IPS-20b (cell line): ENCODE measurements at regions not wholly inside any gene's neighbourhood (a gene's known extent, or its start where the extent isn't known, plus 50 kb on each side); places are given as distances from the start of the nearest gene placed in this dataset.
"Not testable (repeated sequence)": the region's sequence is repeated elsewhere in the genome, so short reads cannot be mapped to it uniquely, and the experiment has no call there.

Source experiments
- H3K27ac ChIP-seq: one replicate; pipeline ENCODE4 v1.5.1; 2013; ENCODE audit warnings: low read length
- H3K27me3 ChIP-seq: 2 replicates; pipeline ENCODE4 v1.6.1; 2013; ENCODE audit warnings: mild to moderate bottlenecking, low read length, inconsistent platforms; ENCODE audit not compliant: insufficient read depth
- H3K36me3 ChIP-seq: 2 replicates; pipeline ENCODE4 v1.6.1; 2013; ENCODE audit warnings: low read depth, mild to moderate bottlenecking, inconsistent platforms, low read length, moderate library complexity; ENCODE audit not compliant: insufficient read depth
- H3K4me1 ChIP-seq: 2 replicates; pipeline ENCODE4 v1.6.1; 2013; ENCODE audit warnings: mild to moderate bottlenecking, control low read depth, inconsistent platforms, low read length, moderate library complexity; ENCODE audit not compliant: insufficient read depth
- H3K4me3 ChIP-seq: 2 replicates; pipeline ENCODE4 v1.5.1; 2013; ENCODE audit warnings: mild to moderate bottlenecking, low read length, inconsistent platforms
- H3K9ac ChIP-seq: 2 replicates; pipeline ENCODE4 v1.6.1; 2013; ENCODE audit warnings: low read depth, mild to moderate bottlenecking, inconsistent platforms, low read length, moderate library complexity
- H3K9me3 ChIP-seq: 2 replicates; pipeline ENCODE4 v1.6.1; 2013; ENCODE audit warnings: mild to moderate bottlenecking, low read depth, low read length, inconsistent platforms; ENCODE audit not compliant: insufficient read depth

DNA sequence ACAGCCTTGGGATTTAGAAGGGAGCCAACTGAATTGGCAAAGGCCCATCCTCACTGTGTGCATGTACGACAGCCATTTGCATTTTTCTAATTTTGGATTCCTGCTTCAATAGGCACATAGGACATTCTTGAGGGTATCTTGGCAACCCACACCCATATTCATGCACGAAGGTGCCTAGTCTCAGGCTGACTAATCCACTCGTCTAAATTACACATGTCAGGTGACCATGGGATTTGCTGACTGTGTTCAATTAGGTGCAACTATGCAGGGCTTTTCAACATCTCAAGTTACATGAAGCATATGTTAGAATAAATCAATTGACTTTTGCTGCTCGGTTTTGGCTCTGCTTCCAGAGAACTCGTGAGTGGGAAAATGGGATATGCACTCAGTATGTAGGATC, 249.7 kb downstream of the SP3 start:
- H3K27ac ChIP-seq = no peak overlapping the region
- no peaks in the 10 kb centered on the region for H3K36me3 ChIP-seq
- H3K27me3 ChIP-seq = no peaks in the 10 kb centered on the region
- H3K4me1 ChIP-seq = no peaks in the 10 kb centered on the region
- H3K4me3 ChIP-seq = no peak overlapping the region
- H3K9me3 ChIP-seq = no peaks in the 10 kb centered on the region
- H3K9ac ChIP-seq = no peak overlapping the region

GRCh38 chr2:173716458-173717052, 248.6 kb downstream of the SP3 start:
- Histone ChIP-seq H3K4me1 (no peaks in the 10 kb centered on the region), H3K9me3 (no peaks in the 10 kb centered on the region), H3K4me3 (no peak overlapping the region), H3K36me3 (no peaks in the 10 kb centered on the region), H3K9ac (no peak overlapping the region), H3K27me3 (no peaks in the 10 kb centered on the region), H3K27ac (no peak overlapping the region)

- no peak overlapping the region for H3K4me3 ChIP-seq
Measured at GRCh38 chr2:173719471-173719870, 245.7 kb downstream of the SP3 start.

DNA sequence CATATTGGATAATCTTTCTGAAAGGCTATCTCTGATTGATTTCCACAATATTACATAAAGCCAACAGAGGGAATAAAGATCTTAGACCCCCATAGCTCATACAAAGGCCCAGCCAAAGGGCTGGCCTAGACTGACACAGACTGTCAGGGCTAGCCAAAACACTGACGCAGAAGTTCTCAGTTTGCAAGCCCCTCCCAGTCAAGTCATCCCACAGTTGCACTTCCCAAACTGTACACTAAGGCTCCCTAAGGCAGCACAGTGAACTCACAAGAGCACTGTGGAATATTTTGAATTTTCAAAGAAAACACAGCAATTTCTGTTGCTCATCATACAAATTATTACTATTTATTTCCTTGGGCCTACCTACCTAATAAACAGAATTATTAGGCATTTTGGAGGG, 244.9 kb downstream of the SP3 start:
- no peak overlapping the region for H3K9ac ChIP-seq
- no peaks in the 10 kb centered on the region for H3K9me3 ChIP-seq
- H3K27me3 ChIP-seq = no peaks in the 10 kb centered on the region
- no peaks in the 10 kb centered on the region for H3K4me1 ChIP-seq
- no peak overlapping the region for H3K27ac ChIP-seq
- no peak overlapping the region for H3K4me3 ChIP-seq
- no peaks in the 10 kb centered on the region for H3K36me3 ChIP-seq

More at GRCh38 chr2:173719471-173719870, 245.7 kb downstream of the SP3 start:
- no peaks in the 10 kb centered on the region for H3K4me1 ChIP-seq
- no peaks in the 10 kb centered on the region for H3K9me3 ChIP-seq
- no peak overlapping the region for H3K27ac ChIP-seq
- H3K9ac ChIP-seq = no peak overlapping the region
- H3K36me3 ChIP-seq = no peaks in the 10 kb centered on the region
- H3K27me3 ChIP-seq = no peaks in the 10 kb centered on the region

- Histone ChIP-seq H3K36me3 (no peaks in the 10 kb centered on the region), H3K27ac (no peak overlapping the region), H3K9me3 (no peaks in the 10 kb centered on the region), H3K27me3 (no peaks in the 10 kb centered on the region), H3K9ac (no peak overlapping the region), H3K4me3 (no peak overlapping the region), H3K4me1 (no peaks in the 10 kb centered on the region)
Measured at GRCh38 chr2:173734797-173735196, 230.4 kb downstream of the SP3 start.

DNA sequence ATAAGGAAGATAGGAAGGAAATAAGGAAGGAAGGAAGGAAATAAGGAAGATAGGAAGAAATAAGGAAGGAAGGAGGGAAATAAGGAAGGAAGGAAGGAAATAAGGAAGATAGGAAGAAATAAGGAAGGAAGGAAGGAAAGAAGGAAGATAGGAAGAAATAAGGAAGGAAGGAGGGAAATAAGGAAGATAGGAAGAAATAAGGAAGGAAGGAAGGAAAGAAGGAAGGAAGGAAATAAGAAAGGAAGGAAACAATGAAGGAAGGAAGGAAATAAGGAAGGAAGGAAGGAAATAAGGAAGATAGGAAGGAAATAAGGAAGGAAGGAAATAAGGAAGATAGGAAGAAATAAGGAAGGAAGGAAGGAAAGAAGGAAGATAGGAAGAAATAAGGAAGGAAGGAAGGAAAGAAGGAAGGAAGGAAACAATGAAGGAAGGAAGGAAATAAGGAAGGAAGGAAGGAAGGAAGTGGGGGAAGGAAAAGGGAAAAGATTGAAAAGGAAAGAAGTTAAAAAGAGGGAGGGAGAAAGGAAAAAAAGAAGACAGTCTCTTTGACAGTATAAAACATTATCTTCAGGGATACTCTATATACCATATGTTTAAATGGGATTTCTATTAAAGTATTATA, 227.1 kb downstream of the SP3 start:
- H3K27ac ChIP-seq, H3K27me3 ChIP-seq, H3K4me3 ChIP-seq, H3K36me3 ChIP-seq, H3K4me1 ChIP-seq, H3K9ac ChIP-seq, H3K9me3 ChIP-seq: not testable (repeated sequence)

DNA sequence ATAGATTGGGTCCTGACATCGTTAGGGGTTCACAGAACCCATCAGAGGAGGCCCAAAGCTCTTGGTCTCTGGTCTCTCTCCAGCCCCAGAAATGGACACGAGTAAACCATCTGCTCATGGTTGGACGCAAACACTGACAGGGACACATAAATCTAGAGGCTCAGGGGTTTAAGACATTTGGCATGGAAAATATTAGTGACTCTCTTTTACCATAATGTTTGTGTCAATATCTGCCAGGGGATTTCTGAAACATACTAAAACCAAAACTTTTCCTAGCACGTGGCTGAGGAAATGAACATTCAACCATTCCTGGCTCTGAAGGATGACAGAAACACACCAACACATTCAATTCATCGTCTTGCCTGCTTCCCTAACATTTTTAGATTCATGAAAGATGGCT, 226.2 kb downstream of the SP3 start:
- Histone ChIP-seq H3K9me3 (no peaks in the 10 kb centered on the region), H3K9ac (no peak overlapping the region), H3K36me3 (no peaks in the 10 kb centered on the region), H3K27ac (no peak overlapping the region), H3K27me3 (no peaks in the 10 kb centered on the region), H3K4me1 (no peaks in the 10 kb centered on the region), H3K4me3 (no peak overlapping the region)

DNA sequence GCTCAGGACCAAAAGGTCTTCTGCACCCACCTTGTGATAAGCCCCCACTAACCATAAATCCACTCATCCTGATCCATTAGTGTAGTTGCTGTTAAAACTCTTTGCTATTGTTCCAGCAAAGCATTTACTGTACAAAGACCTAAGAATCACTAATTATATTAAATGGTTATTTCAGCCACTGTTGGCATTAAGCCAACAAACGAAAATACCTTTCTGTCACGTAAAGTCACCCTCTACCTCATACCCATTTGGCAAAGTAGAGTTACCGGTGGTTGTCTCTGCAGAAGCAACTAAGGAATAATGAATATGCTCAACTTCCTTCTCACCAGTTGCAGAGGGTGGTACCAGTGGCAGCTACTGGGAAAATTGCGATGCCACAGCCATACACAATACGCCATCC, 224.5 kb downstream of the SP3 start:
- no peaks in the 10 kb centered on the region for H3K36me3 ChIP-seq
- no peak overlapping the region for H3K27ac ChIP-seq
- no peaks in the 10 kb centered on the region for H3K27me3 ChIP-seq
- no peak overlapping the region for H3K4me3 ChIP-seq
- H3K4me1 ChIP-seq = no peaks in the 10 kb centered on the region
- H3K9me3 ChIP-seq = no peaks in the 10 kb centered on the region
- H3K9ac ChIP-seq = no peak overlapping the region

DNA sequence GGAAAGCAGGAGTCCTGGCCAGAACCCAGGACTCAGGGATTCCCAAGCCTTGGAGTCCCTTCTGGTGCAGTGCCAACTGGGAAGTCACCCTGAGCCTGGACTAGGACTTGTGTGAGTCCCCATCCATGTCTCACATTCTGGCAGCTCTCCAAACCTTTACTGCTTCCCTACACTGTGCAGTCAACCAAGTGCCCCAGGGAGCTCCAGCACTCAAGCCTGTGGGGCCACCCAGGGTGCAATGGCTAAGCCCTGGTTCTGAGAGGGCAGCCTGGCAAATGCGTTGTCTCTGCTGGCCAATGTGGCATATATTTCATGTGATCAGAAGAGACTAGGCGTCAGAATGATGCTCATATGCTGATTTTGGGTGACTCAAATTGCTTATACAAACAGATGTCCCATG, 223.4 kb downstream of the SP3 start:
- Histone ChIP-seq H3K9me3 (no peaks in the 10 kb centered on the region), H3K4me1 (peaks cover 3% of the 10 kb centered on the region; the same call in 1 of the 2 replicates), H3K9ac (no peak overlapping the region), H3K27me3 (no peaks in the 10 kb centered on the region), H3K27ac (no peak overlapping the region), H3K4me3 (no peak overlapping the region), H3K36me3 (no peaks in the 10 kb centered on the region)

DNA sequence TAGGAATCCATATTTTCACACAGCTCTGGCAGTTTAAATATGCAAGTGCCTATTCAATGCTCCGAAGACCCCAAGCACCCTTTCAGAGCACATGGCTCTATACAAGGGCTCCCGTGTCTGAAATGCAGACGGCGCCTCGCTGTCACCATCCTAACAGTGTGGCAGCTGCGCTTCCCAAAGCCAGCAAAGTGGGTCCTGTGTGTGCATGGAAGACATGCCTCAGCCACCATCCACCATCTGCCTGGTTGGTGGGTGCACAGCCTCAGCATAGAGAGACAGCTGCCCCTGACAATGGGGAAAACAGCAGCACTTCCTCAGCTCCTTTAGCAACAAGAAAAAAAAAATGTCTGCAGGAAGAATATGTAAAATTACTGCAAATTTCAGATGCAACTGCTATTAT, 218.1 kb downstream of the SP3 start:
- Histone ChIP-seq H3K9me3 (no peaks in the 10 kb centered on the region), H3K27ac (no peak overlapping the region), H3K9ac (no peak overlapping the region), H3K36me3 (no peaks in the 10 kb centered on the region), H3K27me3 (no peaks in the 10 kb centered on the region), H3K4me1 (peaks cover 25% of the 10 kb centered on the region), H3K4me3 (no peak overlapping the region)

DNA sequence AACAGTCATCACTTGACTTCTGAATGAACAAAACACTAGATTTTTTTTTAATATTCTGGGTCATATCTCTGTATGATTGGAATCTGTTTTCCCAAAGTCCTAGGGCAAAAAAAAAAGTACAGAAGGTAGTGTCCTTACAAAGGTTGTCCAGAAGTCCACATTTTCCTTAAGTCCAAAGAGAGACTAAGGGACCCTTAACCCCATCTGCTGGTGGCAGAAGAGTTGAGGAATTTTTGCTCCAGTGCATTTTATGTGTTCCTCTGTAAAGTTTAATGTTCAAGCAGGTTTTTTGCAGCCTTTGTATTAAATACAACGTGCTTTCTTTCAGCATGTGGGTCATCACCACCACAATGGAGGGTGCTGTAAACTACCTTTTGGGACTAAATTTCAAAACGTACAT, 215.9 kb downstream of the SP3 start:
- peaks cover 28% of the 10 kb centered on the region for H3K4me1 ChIP-seq
- no peak overlapping the region for H3K27ac ChIP-seq
- no peak overlapping the region for H3K4me3 ChIP-seq

GRCh38 chr2:173750353-173750801, 214.8 kb downstream of the SP3 start:
- H3K27me3 ChIP-seq = no peaks in the 10 kb centered on the region
- peaks cover 29% of the 10 kb centered on the region for H3K4me1 ChIP-seq
- no peak overlapping the region; the same call in 1 of the 2 replicates for H3K4me3 ChIP-seq
- no peaks in the 10 kb centered on the region for H3K9me3 ChIP-seq
- H3K36me3 ChIP-seq = no peaks in the 10 kb centered on the region
- H3K27ac ChIP-seq = no peak overlapping the region
- H3K9ac ChIP-seq = peak overlapping the region; percentile 37; the same call in 1 of the 2 replicates

More for the DNA sequence above, 215.9 kb downstream of the SP3 start:
- Histone ChIP-seq H3K36me3 (no peaks in the 10 kb centered on the region), H3K27me3 (no peaks in the 10 kb centered on the region), H3K9ac (no peak overlapping the region), H3K9me3 (no peaks in the 10 kb centered on the region)
